ENCODE measurements at regions not wholly inside any gene's neighbourhood (a gene's known extent, or its start where the extent isn't known, plus 50 kb on each side); places are given as distances from the start of the nearest gene placed in this dataset.
"Not testable (repeated sequence)": the region's sequence is repeated elsewhere in the genome, so short reads cannot be mapped to it uniquely, and the experiment has no call there.

- TF ChIP-seq CTCF, POLR2AphosphoS5, POLR2A (IDR thresholded peaks at IDR 0.05): not testable (repeated sequence)
These were observed 705.4 kb upstream of the NCAM2 start for GRCh38 chr21:20292854-20293253.
